Coronary artery (tissue), 2 donors: ENCODE measurements at regions not wholly inside any gene's neighbourhood (a gene's known extent, or its start where the extent isn't known, plus 50 kb on each side); places are given as distances from the start of the nearest gene placed in this dataset.
"Not testable (repeated sequence)": the region's sequence is repeated elsewhere in the genome, so short reads cannot be mapped to it uniquely, and the experiment has no call there.

ENCODE experiments used
- DNase-seq: peaks from one replicate; pipeline ENCODE4 v3.0.0-alpha.2; 2017; ENCODE audit warnings: low spot score
- H3K27ac ChIP-seq, 2 donors: fragments of 200-600 bp; sonication (generic); one replicate each; pipeline ENCODE4 v1.5.1; 2016 to 2019
- H3K4me3 ChIP-seq: fragments of 200-600 bp; sonication (generic); 2 replicates; pipeline ENCODE4 v1.5.1; 2016; ENCODE audit warnings: mild to moderate bottlenecking, moderate library complexity
- CTCF ChIP-seq: fragments of 200-600 bp; sonication (generic); IDR thresholded peaks from one replicate; pipeline ENCODE4 v1.5.1; 2019; ENCODE audit warnings: antibody characterized with exemption

- no peak for DNase-seq
- H3K27ac ChIP-seq = no peak overlapping the region
- TF ChIP-seq CTCF = no peak
- H3K4me3 ChIP-seq = no peak overlapping the region
Measured at GRCh38 chr1:98121646-98122045, 200.8 kb upstream of the DPYD start.

- no peak overlapping the region for H3K4me3 ChIP-seq
- no peak for DNase-seq
- no peak overlapping the region for H3K27ac ChIP-seq
- no peak for TF ChIP-seq CTCF
Measured at GRCh38 chr1:98119796-98120195, 199.0 kb upstream of the DPYD start.

- no peak overlapping the region for H3K27ac ChIP-seq
- no peak overlapping the region for H3K4me3 ChIP-seq
- no peak for TF ChIP-seq CTCF
- no peak for DNase-seq
Measured at GRCh38 chr1:98113811-98114210, 193.0 kb upstream of the DPYD start.

- TF ChIP-seq CTCF = no peak
- no peak overlapping the region for H3K27ac ChIP-seq
Measured at GRCh38 chr1:98112626-98113025, 191.8 kb upstream of the DPYD start.

GRCh38 chr1:98110674-98111073, 189.8 kb upstream of the DPYD start:
- H3K4me3 ChIP-seq = no peak overlapping the region
- no peak for DNase-seq
- TF ChIP-seq CTCF = no peak
- no peak overlapping the region for H3K27ac ChIP-seq

More at GRCh38 chr1:98112626-98113025, 191.8 kb upstream of the DPYD start:
- H3K4me3 ChIP-seq = no peak overlapping the region
- no peak for DNase-seq

GRCh38 chr1:98108378-98108777, 187.5 kb upstream of the DPYD start:
- H3K4me3 ChIP-seq, H3K27ac ChIP-seq, DNase-seq: not testable (repeated sequence)

- Histone ChIP-seq H3K27ac (no peak overlapping the region), H3K4me3 (no peak overlapping the region)
- no peak for TF ChIP-seq CTCF
- no peak for DNase-seq
Measured at GRCh38 chr1:98107256-98107655, 186.4 kb upstream of the DPYD start.

- no peak overlapping the region for H3K4me3 ChIP-seq
- no peak overlapping the region for H3K27ac ChIP-seq
- DNase-seq = no peak
- TF ChIP-seq CTCF = no peak
Measured at GRCh38 chr1:98104289-98104688, 183.5 kb upstream of the DPYD start.
